HAP-1 (cell line): ENCODE measurements at regions not wholly inside any gene's neighbourhood (a gene's known extent, or its start where the extent isn't known, plus 50 kb on each side); places are given as distances from the start of the nearest gene placed in this dataset.

Experiments
- DNase-seq, 2 experiments: peaks; one replicate each; pipeline ENCODE4 v3.0.0-alpha.2; 2016 to 2020; ENCODE audit warnings: low spot score in 2 of 2
- H3K27me3 ChIP-seq: fragments of 250-450 bp; sonication (Bioruptor Pico); 2 replicates; pipeline ENCODE4 v1.5.1; 2020; ENCODE audit warnings: low read depth, mild to moderate bottlenecking, moderate library complexity
- H3K36me3 ChIP-seq: fragments of 250-450 bp; sonication (Bioruptor Pico); replicated peaks from 2 replicates; pipeline ENCODE4 v1.5.1; 2020; ENCODE audit warnings: mild to moderate bottlenecking
- H3K4me1 ChIP-seq: fragments of 250-450 bp; sonication (Bioruptor Pico); 2 replicates; pipeline ENCODE4 v1.5.1; 2020; ENCODE audit warnings: mild to moderate bottlenecking
- H3K4me3 ChIP-seq: fragments of 250-450 bp; sonication (Bioruptor Pico); 2 replicates; pipeline ENCODE4 v1.5.1; 2020; ENCODE audit warnings: mild to moderate bottlenecking, moderate library complexity
- H3K9me3 ChIP-seq: fragments of 250-450 bp; sonication (Bioruptor Pico); 2 replicates; pipeline ENCODE4 v1.5.1; 2020; ENCODE audit warnings: mild to moderate bottlenecking, moderate library complexity
- in situ Hi-C: fragments of 300-500 bp; cut with MboI; formaldehyde crosslinking; loops from 3 replicates; pipeline ENCODE4 v1.14.3; 2020; ENCODE audit warnings: low sequenced_read_pairs, inconsistent platforms, mixed read lengths

- H3K4me1 ChIP-seq: no peaks in the 10 kb centered on the region; the same call in 1 of the 2 replicates
- in situ Hi-C loops: no loop called here
- no peaks in the 10 kb centered on the region for H3K9me3 ChIP-seq
- H3K4me3 ChIP-seq: no peak overlapping the region
- no peak for DNase-seq
- no peaks in the 10 kb centered on the region for H3K27me3 ChIP-seq
- no peaks in the 10 kb centered on the region for H3K36me3 ChIP-seq
Observed at GRCh38 chr2:49225126-49225525, 70.8 kb upstream of the FSHR start.

GRCh38 chr2:49224426-49225010, 70.2 kb upstream of the FSHR start:
- no peaks in the 10 kb centered on the region for H3K27me3 ChIP-seq
- in situ Hi-C loops: no loop called here
- peaks cover 5% of the 10 kb centered on the region for H3K4me1 ChIP-seq
- DNase-seq: no peak
- no peaks in the 10 kb centered on the region for H3K9me3 ChIP-seq
- no peak overlapping the region for H3K4me3 ChIP-seq
- H3K36me3 ChIP-seq: no peaks in the 10 kb centered on the region

- Histone ChIP-seq H3K36me3 (no peaks in the 10 kb centered on the region), H3K4me1 (peaks cover 5% of the 10 kb centered on the region), H3K9me3 (no peaks in the 10 kb centered on the region), H3K27me3 (no peaks in the 10 kb centered on the region), H3K4me3 (no peak overlapping the region)
- DNase-seq: no peak
- in situ Hi-C loops: no loop called here
Observed at GRCh38 chr2:49222975-49223528, 68.7 kb upstream of the FSHR start.

GRCh38 chr2:49219741-49220140, 65.4 kb upstream of the FSHR start:
- H3K4me1 ChIP-seq: peaks cover 5% of the 10 kb centered on the region; the same call in 1 of the 2 replicates
- in situ Hi-C loops: no loop called here
- no peaks in the 10 kb centered on the region for H3K36me3 ChIP-seq
- H3K9me3 ChIP-seq: no peaks in the 10 kb centered on the region
- no peak for DNase-seq
- no peaks in the 10 kb centered on the region for H3K27me3 ChIP-seq
- H3K4me3 ChIP-seq: no peak overlapping the region

GRCh38 chr2:49210191-49210590, 55.9 kb upstream of the FSHR start:
- no peaks in the 10 kb centered on the region for H3K9me3 ChIP-seq
- H3K27me3 ChIP-seq: no peaks in the 10 kb centered on the region
- H3K36me3 ChIP-seq: no peaks in the 10 kb centered on the region
- no peaks in the 10 kb centered on the region for H3K4me1 ChIP-seq
- no peak overlapping the region for H3K4me3 ChIP-seq
- in situ Hi-C loops: no loop called here
- peak in 1 of 2 experiments; percentile 68 for DNase-seq

- Histone ChIP-seq H3K4me3 (no peak overlapping the region), H3K9me3 (no peaks in the 10 kb centered on the region), H3K27me3 (no peaks in the 10 kb centered on the region), H3K36me3 (no peaks in the 10 kb centered on the region), H3K4me1 (no peaks in the 10 kb centered on the region)
- in situ Hi-C loops: no loop called here
- DNase-seq: no peak
Observed at GRCh38 chr2:49207204-49207603, 52.9 kb upstream of the FSHR start.
